K562 (cell line): ENCODE measurements at regions not wholly inside any gene's neighbourhood (a gene's known extent, or its start where the extent isn't known, plus 50 kb on each side); places are given as distances from the start of the nearest gene placed in this dataset.
"Not testable (repeated sequence)": the region's sequence is repeated elsewhere in the genome, so short reads cannot be mapped to it uniquely, and the experiment has no call there.

Source experiments
- ATAC-seq: fragments of 200-7000 bp; cut with Tn5 transposase; 3 replicates; pipeline ENCODE4 v1.9.1; 2020; ENCODE audit warnings: moderate library complexity
- BruUV-seq: library from RNA; stranded (reverse); fragments of 400-500 nt; replicated peaks from 2 replicates; lab custom pipeline; 2021; lab: Mats Ljungman, UMichigan
- CTCF ChIA-PET: fragments of 300-600 bp; formaldehyde crosslinking; extraction: SDS; loops from one replicate; lab custom pipeline; 2021; ENCODE audit warnings: low intra/inter-chr PET ratio; lab: Yijun Ruan, JAX
- POLR2A ChIA-PET: fragments of 300-600, 350-650 bp; sonication (Branson Sonifier 250); formaldehyde crosslinking; extraction: SDS; loops from one replicate; lab custom pipeline; 2021; ENCODE audit warnings: antibody characterized with exemption, inconsistent platforms; lab: Yijun Ruan, JAX
- DNase-seq, 4 experiments: peaks; one replicate each; pipeline versions ENCODE4 v3.0.0 to v3.0.0-alpha.2; 2011 to 2018; ENCODE audit warnings: low spot score in 3 of 4, mixed read lengths in 3 of 4; ENCODE audit errors: extremely low read depth in 1 of 4
- FAIRE-seq: peaks from 2 replicates; lab custom pipeline; 2011; peaks lifted over from hg19 to GRCh38; lab: Jason Lieb, UNC
- H2AFZ ChIP-seq: 2 replicates; pipeline ENCODE4 v1.6.0; 2011; ENCODE audit warnings: low read depth, low read length, control low read depth, inconsistent platforms
- H3K27ac ChIP-seq: fragments of 200-600 bp; 3 replicates; pipeline ENCODE4 v1.8.0; 2011; ENCODE audit warnings: low read depth, mild to moderate bottlenecking, control low read depth, inconsistent platforms, low read length, moderate library complexity, mixed read lengths; ENCODE audit errors: extremely low read depth
- H3K27me3 ChIP-seq, 2 experiments: fragments of 300-600 bp in 1 of 2; 2 replicates in 1 of 2; 3 replicates in 1 of 2; pipeline versions ENCODE4 v1.6.0 to v1.8.0; 2011; ENCODE audit warnings: inconsistent platforms in 2 of 2, low read length in 2 of 2, mild to moderate bottlenecking in 1 of 2, mixed read lengths in 1 of 2, moderate library complexity in 1 of 2; ENCODE audit not compliant: control insufficient read depth in 2 of 2, insufficient read depth in 2 of 2
- H3K36me3 ChIP-seq: fragments of 300-600 bp; 3 replicates; pipeline ENCODE4 v1.8.0; 2011; ENCODE audit warnings: mild to moderate bottlenecking, low read length, inconsistent platforms; ENCODE audit not compliant: control insufficient read depth, insufficient read depth
- H3K4me1 ChIP-seq, 2 experiments: fragments of 200-600 bp in 1 of 2; replicated peaks in 1 of 2; 2 replicates in 1 of 2; 3 replicates in 1 of 2; pipeline versions ENCODE4 v1.5.1 to v1.8.0; 2011; ENCODE audit warnings: inconsistent platforms in 2 of 2, low read length in 2 of 2, mild to moderate bottlenecking in 1 of 2, mixed read lengths in 1 of 2, moderate library complexity in 1 of 2; ENCODE audit not compliant: control insufficient read depth in 2 of 2, insufficient read depth in 2 of 2
- H3K4me2 ChIP-seq: 2 replicates; pipeline ENCODE4 v1.6.1; 2011; ENCODE audit warnings: low read length, control low read depth, inconsistent platforms, mixed read lengths; ENCODE audit not compliant: insufficient read depth
- H3K4me3 ChIP-seq: fragments of 200-600 bp; sonication (generic), shearing (Covaris generic); 2 replicates; pipeline ENCODE4 v1.5.1; 2016; ENCODE audit warnings: control low read depth, inconsistent platforms
- H3K79me2 ChIP-seq: fragments of 200-600 bp; 3 replicates; pipeline ENCODE4 v1.8.0; 2011; ENCODE audit warnings: low read length, inconsistent platforms; ENCODE audit not compliant: control insufficient read depth, insufficient read depth
- H3K9ac ChIP-seq, 2 experiments: 2 replicates each; pipeline versions ENCODE4 v1.6.0 to v1.6.1; 2011; ENCODE audit warnings: low read depth in 2 of 2, low read length in 2 of 2, control low read depth in 1 of 2, inconsistent platforms in 1 of 2, mild to moderate bottlenecking in 1 of 2, mixed read lengths in 1 of 2; ENCODE audit not compliant: insufficient read depth in 1 of 2
- H3K9me1 ChIP-seq: one replicate; pipeline ENCODE4 v1.6.0; 2011; ENCODE audit warnings: inconsistent platforms, mild to moderate bottlenecking, low read length, moderate library complexity; ENCODE audit not compliant: control insufficient read depth, insufficient read depth
- H3K9me3 ChIP-seq: replicated peaks from 2 replicates; pipeline ENCODE4 v1.5.1; 2011; ENCODE audit warnings: low read depth, low read length, inconsistent platforms; ENCODE audit not compliant: control insufficient read depth, insufficient read depth
- H4K20me1 ChIP-seq: replicated peaks from 2 replicates; pipeline ENCODE4 v1.6.1; 2011; ENCODE audit warnings: low read length, inconsistent platforms, mixed read lengths; ENCODE audit not compliant: control insufficient read depth, insufficient read depth
- CHD7 ChIP-seq: fragments of 200-600 bp; sonication (generic); IDR thresholded peaks from one replicate; pipeline ENCODE4 v1.6.1; 2012; ENCODE audit warnings: mild to moderate bottlenecking, low read depth, low read length, inconsistent platforms
- FOXK2 ChIP-seq, 2 experiments: fragments of 450-650 bp; IDR thresholded peaks in 1 of 2; conservative IDR thresholded peaks in 1 of 2; 2 replicates each; pipeline ENCODE4 v1.6.1; 2016; ENCODE audit warnings: low read depth in 2 of 2, mild to moderate bottlenecking in 1 of 2
- MAFF ChIP-seq: IDR thresholded peaks from 2 replicates; pipeline ENCODE4 v1.6.1; 2012; ENCODE audit warnings: low read length, improper control_type of control experiment
- MCM3 ChIP-seq: fragments of 450-650 bp; IDR thresholded peaks from 2 replicates; pipeline ENCODE4 v1.6.1; 2016
- WGBS: fragments of 100-300 bp; shearing (Covaris generic); methylation state at CpG from one replicate; pipeline ENCODE4 v1.1.6; 2016; ENCODE audit warnings: low coverage, mixed read lengths; ENCODE audit not compliant: insufficient coverage; ENCODE audit errors: missing lambda C conversion rate; 5-methylcytosine and 5-hydroxymethylcytosine counted together
- in situ Hi-C: fragments of 300-500 bp; cut with MboI; formaldehyde crosslinking; loops from 4 replicates; pipeline ENCODE4 v1.15.0; 2018; ENCODE audit warnings: inconsistent platforms, mixed read lengths
- intact Hi-C: fragments of 100-400 bp; cut with micrococcal nuclease; formaldehyde crosslinking; loops from 2 replicates; pipeline ENCODE4 v1.14.2; 2022

DNA sequence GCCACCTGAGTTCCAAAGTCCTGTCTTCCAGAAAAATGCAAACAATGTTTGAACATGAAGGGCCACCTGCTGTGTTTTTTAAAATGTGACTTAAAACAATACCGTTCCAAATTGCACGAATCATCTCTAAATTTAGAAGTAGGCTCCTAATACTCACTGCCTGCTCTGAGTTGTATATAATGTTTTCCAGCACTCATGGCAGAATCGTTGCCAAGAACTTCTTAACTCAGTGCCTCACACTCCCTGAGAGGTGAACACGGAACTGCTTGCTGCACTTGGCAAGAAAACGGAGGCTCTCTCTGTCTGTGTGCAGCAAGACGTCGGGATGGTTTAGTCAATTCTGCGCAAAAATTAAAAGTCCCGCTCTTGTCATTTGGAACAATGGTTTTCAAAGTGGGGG lies 757.3 kb upstream of the AUTS2 start (continued):
- TF ChIP-seq CHD7, result no peak
- TF ChIP-seq MAFF, result no peak
- no peak for TF ChIP-seq FOXK2 (conservative IDR thresholded peaks at IDR 0.05 in 1 of 2, IDR thresholded peaks at IDR 0.05 in 1 of 2; ENCODE audit: low read depth in 2 of 2)
- no peak for TF ChIP-seq MCM3

DNA sequence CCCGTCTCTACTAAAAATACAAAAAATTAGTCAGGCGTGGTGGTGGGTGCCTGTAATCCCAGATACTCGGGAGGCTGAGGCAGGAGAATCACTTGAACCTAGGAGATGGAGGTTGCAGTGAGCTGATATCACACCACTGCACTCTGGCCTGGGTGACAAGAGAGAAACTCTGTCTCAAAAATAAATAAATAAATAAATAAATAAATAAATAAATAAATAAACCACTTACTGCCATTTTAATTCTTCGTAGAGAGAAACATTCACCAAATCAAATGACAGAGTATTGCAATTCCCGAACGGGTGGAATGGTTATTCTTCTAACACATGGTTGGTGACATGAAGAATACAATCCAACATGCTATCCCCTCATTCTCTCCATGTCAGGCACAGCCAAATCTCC lies 754.3 kb upstream of the AUTS2 start:
- BruUV-seq, result not testable (repeated sequence)
- POLR2A ChIA-PET, result interaction anchor here (0.7 kb wide), 1 partner anchor 12 kb away, joined by 3 read pairs; no protein-coding TSS in a partner anchor

More for the DNA sequence above, 754.3 kb upstream of the AUTS2 start:
- H3K4me1 ChIP-seq, H3K27ac ChIP-seq, in situ Hi-C loops, H3K9ac ChIP-seq, CTCF ChIA-PET, FAIRE-seq, ATAC-seq, H4K20me1 ChIP-seq, H3K9me1 ChIP-seq, H3K4me3 ChIP-seq, DNase-seq, H3K79me2 ChIP-seq, H3K4me2 ChIP-seq, H3K9me3 ChIP-seq, intact Hi-C loops, H2AFZ ChIP-seq, H3K36me3 ChIP-seq: not testable (repeated sequence)
- H3K27me3 ChIP-seq, result peaks cover 4 to 35% of the 10 kb centered on the region in 2 experiments; a peak in 4 of 5 replicates
- under 1% methylated on average over 6 of the region's 6 CpGs for WGBS
